ENCODE measurements at regions not wholly inside any gene's neighbourhood (a gene's known extent, or its start where the extent isn't known, plus 50 kb on each side); places are given as distances from the start of the nearest gene placed in this dataset.

- Mint-ChIP-seq H3K9me3 (peaks cover 3% of the 10 kb centered on the region), H3K36me3 (ENCODE audit: low read depth) (no peaks in the 10 kb centered on the region), H3K27ac (no peak overlapping the region), H3K27me3 (peaks cover 12% of the 10 kb centered on the region), H3K4me3 (no peak overlapping the region), H3K4me1 (ENCODE audit: low read depth) (no peaks in the 10 kb centered on the region)
- Histone ChIP-seq H3K4me3 (ENCODE audit: low read length) (no peak overlapping the region), H3K4me1 (ENCODE audit: insufficient read depth, low read length) (no peaks in the 10 kb centered on the region), H3K27me3 (ENCODE audit: control insufficient read depth in 1 of 2, insufficient read depth in 2 of 2, low read length in 2 of 2) (no peaks in the 10 kb centered on the region), H3K27ac (ENCODE audit: low read depth in 1 of 2, low read length in 2 of 2) (no peak overlapping the region), H3K9me3 (ENCODE audit: control insufficient read depth in 1 of 2, insufficient read depth in 1 of 2, low read length in 2 of 2) (peaks cover 0 to 3% of the 10 kb centered on the region in 2 experiments), H3K36me3 (ENCODE audit: insufficient read depth, low read length) (no peaks in the 10 kb centered on the region)
- DNase-seq (no peak), ATAC-seq (ENCODE audit: poor library complexity) (no peak)
- no peak for TF ChIP-seq CTCF (IDR thresholded peaks at IDR 0.05)
- ChIA-PET POLR2A (no interaction called here), CTCF (no interaction called here)
- intact Hi-C loops (cut with DNase I, micrococcal nuclease) = no loop called here
Measured at GRCh38 chr10:2475711-2476217, 591.6 kb upstream of the PFKP start.

GRCh38 chr10:2471811-2472210 lies 595.5 kb upstream of the PFKP start:
- no peaks in the 10 kb centered on the region for H3K4me1 ChIP-seq (ENCODE audit: insufficient read depth, low read length)
- intact Hi-C loops (cut with DNase I, micrococcal nuclease) = no loop called here
- H3K9me3 Mint-ChIP-seq = peaks cover 6% of the 10 kb centered on the region
- POLR2A ChIA-PET = no interaction called here
- ATAC-seq (ENCODE audit: poor library complexity) (no peak), DNase-seq (no peak)
- H3K4me3 ChIP-seq (ENCODE audit: low read length) = no peak overlapping the region
- no peaks in the 10 kb centered on the region for H3K27me3 ChIP-seq (ENCODE audit: control insufficient read depth in 1 of 2, insufficient read depth in 2 of 2, low read length in 2 of 2)
- H3K27ac Mint-ChIP-seq = no peak overlapping the region
- peaks cover 0 to 6% of the 10 kb centered on the region in 2 experiments for H3K9me3 ChIP-seq (ENCODE audit: control insufficient read depth in 1 of 2, insufficient read depth in 1 of 2, low read length in 2 of 2)
- no peaks in the 10 kb centered on the region for H3K36me3 ChIP-seq (ENCODE audit: insufficient read depth, low read length)
- TF ChIP-seq CTCF (IDR thresholded peaks at IDR 0.05) = no peak
- no peaks in the 10 kb centered on the region for H3K36me3 Mint-ChIP-seq (ENCODE audit: low read depth)
- no peak overlapping the region for H3K4me3 Mint-ChIP-seq
- no peak overlapping the region for H3K27ac ChIP-seq (ENCODE audit: low read depth in 1 of 2, low read length in 2 of 2)
- H3K27me3 Mint-ChIP-seq = peaks cover 14% of the 10 kb centered on the region
- CTCF ChIA-PET = no interaction called here
- H3K4me1 Mint-ChIP-seq (ENCODE audit: low read depth) = no peaks in the 10 kb centered on the region

- H3K36me3 Mint-ChIP-seq (ENCODE audit: low read depth) = no peaks in the 10 kb centered on the region
- no peak for DNase-seq
- no peaks in the 10 kb centered on the region for H3K27me3 ChIP-seq (ENCODE audit: control insufficient read depth in 1 of 2, insufficient read depth in 2 of 2, low read length in 2 of 2)
- H3K27me3 Mint-ChIP-seq = peaks cover 14% of the 10 kb centered on the region
- peaks cover 17% of the 10 kb centered on the region for H3K9me3 Mint-ChIP-seq
- no peak for ATAC-seq (ENCODE audit: poor library complexity)
- intact Hi-C loops (cut with DNase I, micrococcal nuclease) = no loop called here
- no peaks in the 10 kb centered on the region for H3K4me1 ChIP-seq (ENCODE audit: insufficient read depth, low read length)
- no peak overlapping the region for H3K27ac ChIP-seq (ENCODE audit: low read depth in 1 of 2, low read length in 2 of 2)
- no peak overlapping the region for H3K4me3 Mint-ChIP-seq
- TF ChIP-seq CTCF (IDR thresholded peaks at IDR 0.05) = no peak
- CTCF ChIA-PET = no interaction called here
- peaks cover 0 to 6% of the 10 kb centered on the region in 2 experiments for H3K9me3 ChIP-seq (ENCODE audit: control insufficient read depth in 1 of 2, insufficient read depth in 1 of 2, low read length in 2 of 2)
- POLR2A ChIA-PET = no interaction called here
- H3K27ac Mint-ChIP-seq = no peak overlapping the region
- no peaks in the 10 kb centered on the region for H3K36me3 ChIP-seq (ENCODE audit: insufficient read depth, low read length)
- no peaks in the 10 kb centered on the region for H3K4me1 Mint-ChIP-seq (ENCODE audit: low read depth)
- H3K4me3 ChIP-seq (ENCODE audit: low read length) = no peak overlapping the region
Measured at GRCh38 chr10:2469802-2470201, 597.5 kb upstream of the PFKP start.
